Fibroblast of skin of left quadriceps (primary cell): ENCODE measurements at regions not wholly inside any gene's neighbourhood (a gene's known extent, or its start where the extent isn't known, plus 50 kb on each side); places are given as distances from the start of the nearest gene placed in this dataset.

Source experiments
- DNase-seq, 2 experiments: peaks; one replicate each; pipeline ENCODE4 v3.0.0-alpha.2; 2013; ENCODE audit warnings: low read depth in 2 of 2

DNA sequence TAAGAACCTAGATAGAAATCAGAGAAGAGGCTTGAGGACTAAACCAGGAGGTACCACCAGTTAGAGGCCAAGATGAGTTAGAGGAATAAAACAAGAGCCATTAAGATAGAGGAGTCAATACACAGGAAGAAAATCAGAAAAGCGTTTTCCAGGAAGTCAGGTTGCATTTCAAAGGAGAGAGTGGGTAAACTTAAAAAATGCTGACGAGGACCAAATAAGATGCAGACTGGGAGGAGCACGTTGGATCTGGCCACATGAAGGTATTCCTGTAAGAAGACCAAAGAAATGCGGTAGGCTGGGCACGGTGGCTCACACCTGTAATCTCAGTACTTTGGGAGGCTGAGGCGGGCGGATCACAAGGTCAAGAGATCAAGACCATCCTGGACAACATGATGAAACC is 533.1 kb upstream of the TENM3 start:
- DNase-seq, result no peak

DNA sequence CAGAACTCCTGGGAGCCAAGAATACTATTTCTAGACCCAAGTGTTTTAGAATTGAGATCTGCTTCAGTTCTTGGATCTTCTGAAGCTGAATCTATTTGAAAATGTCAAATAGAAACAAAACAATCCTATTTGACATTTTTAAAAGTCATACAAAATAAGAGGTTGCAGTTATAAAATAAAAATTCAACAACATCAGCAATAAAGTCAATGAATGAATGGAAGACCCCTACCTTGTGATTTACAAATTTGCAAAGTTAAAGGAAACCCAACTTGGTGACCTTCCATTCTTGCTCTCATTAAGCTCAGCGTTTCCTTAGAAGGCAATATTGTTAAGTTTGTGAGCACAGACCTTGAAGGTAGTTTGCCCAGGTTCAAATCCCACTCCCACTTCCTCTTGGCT is 531.8 kb upstream of the TENM3 start:
- no peak for DNase-seq

DNA sequence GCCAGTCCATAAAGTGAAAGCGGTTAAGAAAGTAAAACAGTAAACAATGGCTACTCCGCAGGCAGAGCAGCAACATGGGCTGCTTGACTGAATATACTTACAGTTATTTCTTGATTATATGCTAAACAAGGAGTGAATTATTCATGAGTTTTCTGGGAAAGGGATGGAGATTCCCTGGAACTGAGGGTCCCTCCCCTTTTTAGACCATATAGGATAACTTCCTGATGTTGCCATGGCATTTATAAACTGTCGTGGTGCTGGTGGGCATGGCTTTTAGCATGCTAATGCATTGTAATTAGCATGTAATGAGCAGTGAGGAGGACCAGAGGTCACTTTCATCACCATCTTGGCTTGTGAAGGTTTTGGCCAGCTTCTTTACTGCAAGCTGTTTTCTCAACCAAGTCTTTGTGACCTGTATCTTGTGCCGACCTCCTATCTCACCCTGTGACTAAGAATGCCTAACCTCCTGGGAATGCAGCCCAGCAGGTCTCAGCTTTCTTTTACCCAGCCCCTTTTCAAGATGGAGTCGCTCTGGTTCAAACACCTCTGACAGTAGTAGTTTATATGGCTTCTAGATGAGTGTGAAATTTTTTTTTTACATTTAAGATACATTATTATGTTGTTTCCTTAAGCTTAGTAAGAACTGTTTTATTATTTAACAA is 514.8 kb upstream of the TENM3 start:
- DNase-seq, result no peak

DNA sequence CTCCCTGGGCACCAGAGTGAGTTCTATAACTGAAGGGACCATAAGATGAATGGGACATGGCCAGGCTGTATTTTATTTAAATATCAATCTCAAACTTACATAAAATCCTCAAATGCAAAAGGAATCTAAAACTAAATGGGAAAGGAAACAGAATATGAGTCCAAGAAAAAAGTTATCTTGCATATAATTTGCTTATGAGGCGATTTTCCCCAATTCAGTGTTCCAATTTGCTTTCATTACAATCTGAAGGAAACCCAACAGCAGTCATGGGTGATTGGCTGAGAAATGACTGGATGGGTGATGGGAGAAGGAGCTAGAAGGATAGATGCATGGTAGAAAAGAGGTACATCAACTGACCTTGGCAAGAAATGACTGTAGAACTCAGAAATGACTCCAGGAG is 511.3 kb upstream of the TENM3 start:
- no peak for DNase-seq

DNA sequence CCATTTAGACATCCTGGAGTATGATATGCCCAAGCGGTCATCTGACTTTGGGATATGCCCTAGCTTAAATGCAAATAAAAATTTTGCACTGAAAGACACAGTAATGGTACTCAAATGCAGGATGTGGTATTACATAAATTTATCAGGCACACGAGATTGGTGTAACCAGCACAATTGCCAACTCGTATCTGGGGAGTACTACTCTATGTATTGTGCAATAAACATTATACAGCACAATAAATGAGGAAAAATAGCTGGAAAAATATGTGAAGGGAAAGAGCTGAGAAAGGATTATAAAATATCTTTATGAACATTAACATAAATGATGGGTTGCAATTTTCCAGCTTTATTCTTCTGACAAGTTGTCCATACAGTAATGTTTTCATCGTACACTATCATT is 505.5 kb upstream of the TENM3 start:
- no peak for DNase-seq

DNA sequence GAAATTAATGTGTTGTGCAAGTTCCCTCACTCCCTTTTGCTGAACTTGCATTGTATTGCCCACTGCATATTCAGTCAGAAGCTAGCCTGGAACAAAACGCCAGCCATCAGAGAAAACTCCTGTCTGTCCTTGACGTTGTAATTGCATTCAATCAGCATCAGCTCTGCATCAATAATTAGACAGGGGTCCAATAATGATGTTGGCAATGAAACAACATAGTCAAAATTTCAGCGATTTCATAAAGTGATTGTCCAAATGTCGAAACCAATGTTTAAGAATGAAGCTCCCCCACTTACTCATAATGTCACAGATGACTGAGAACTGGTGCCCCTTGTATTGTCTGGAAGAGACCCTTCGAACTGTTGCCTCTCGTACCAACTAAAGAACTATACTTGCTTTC is 504.2 kb upstream of the TENM3 start:
- no peak for DNase-seq

DNA sequence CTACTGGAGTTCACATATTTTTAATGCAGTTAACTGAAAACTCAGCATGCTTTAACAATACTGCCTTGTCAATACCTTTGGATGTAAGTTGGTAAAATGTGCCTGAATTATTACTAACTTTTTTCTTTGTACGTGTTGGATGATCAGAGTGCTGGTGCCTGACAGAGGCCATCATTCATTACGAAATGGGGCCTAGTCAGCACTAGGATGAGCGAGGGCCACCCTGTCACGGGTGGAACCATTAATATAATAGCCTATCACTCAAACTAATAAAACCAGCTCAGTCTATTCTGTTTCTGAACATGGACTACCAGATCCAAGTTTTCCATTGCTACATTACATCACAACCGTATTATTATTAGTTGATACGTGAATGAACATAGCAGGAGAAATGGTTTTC is 501.7 kb upstream of the TENM3 start:
- DNase-seq, result no peak

DNA sequence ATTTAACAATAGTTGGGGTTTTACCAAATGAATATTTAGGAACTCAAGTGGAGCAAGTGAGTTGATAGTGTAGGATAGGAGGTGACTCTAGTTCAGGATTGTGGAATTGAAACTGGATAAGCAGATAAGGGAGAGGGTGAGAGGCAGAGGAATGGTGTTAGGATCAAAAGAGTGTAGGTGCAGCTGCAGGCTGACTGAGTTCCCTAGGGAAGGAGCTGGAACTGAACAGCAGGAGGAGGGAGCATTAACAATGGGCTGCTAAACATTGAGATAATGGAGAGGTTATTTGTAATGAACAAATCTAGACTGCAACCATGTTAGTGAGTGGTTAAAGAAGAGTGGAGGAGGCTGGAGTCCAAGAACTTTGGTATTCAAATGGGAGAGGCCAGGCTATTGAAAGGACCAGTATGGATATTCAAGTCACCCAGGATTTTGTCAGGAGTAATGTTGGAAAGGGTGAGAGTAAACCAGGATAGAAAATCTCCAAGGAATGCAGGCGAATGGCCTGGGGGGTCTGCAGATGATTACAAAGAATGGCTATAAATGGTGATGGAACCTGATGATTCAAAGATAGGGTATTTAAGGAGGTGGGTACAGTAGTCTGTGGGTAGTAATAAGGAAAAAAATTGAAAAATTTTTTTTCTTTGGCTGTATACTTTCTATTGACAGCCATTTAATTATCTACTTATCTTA is 497.1 kb upstream of the TENM3 start:
- DNase-seq, result peak; percentile 15

DNA sequence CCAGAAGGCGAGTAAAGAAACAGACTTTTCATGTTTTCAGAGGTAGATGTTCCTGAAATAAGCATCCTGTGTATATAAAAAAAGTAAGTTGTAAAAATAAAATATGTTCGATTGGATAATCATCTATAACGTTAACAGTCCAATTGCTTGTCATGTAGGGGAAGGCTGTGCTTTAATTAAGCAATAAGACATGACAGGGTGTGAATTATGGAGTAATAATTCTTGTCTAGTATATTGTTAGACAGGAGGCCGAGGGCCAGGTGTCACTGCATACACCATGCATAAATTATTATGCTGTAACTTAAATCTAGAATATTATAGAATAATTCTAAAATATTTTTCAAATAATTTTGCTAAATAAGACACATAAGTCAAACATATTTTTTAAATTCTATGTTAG is 494.6 kb upstream of the TENM3 start:
- DNase-seq, result no peak

DNA sequence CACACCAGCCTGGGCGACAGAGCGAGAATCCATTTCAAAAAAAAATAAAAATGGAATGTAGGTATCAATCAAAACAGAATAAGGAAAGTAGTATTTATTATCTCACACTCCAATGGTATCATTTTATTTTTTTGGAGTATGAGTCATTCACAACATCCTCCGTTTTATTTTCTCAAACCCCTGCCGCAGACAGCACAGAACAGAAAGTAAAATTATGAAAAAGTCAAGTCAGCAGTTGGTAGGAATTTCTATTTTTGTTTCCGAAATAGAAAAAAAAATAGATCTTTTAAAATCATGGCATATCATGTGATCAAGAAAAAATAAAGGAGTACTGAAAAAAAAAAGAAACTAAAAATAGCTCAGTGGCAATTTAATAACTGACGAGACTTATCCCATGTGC is 490.7 kb upstream of the TENM3 start:
- no peak for DNase-seq

DNA sequence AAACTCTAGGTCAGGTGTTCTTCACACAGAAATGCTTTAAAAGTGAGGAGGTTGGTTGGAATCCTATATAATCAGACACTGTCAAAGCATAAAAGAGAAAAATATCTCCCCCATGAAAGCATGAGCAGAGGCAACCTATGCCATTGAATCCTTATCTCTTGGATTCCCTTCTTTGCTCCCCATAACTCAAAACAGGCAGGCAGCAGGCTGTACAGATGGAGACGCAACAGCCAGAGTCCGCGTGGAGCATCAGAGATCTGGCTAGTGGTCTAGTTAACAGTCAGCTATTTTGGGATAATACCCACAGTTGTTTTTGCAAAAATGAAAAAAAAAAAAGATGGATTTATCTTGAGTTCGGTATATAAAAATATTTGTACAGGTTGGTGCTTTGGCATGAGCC is 490.0 kb upstream of the TENM3 start:
- no peak for DNase-seq

DNA sequence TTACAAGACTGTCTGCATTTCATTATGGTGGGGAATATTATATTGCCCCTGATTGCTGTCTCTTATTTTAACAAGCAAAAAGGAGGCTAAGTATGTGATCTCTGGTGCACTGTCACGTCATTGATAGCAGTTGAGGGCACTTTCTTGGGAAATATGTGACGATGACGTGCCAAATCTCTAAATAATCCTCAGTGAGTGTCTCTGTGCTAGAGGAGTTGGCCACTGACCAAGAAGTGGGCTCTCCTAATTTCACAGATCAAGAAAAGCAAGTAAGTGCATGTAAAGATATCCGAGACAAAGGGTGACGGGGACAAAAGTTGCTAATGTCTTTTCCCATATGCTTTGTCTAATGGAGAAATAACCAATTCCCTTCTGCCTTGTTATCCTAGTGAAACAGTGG is 487.4 kb upstream of the TENM3 start:
- no peak for DNase-seq

DNA sequence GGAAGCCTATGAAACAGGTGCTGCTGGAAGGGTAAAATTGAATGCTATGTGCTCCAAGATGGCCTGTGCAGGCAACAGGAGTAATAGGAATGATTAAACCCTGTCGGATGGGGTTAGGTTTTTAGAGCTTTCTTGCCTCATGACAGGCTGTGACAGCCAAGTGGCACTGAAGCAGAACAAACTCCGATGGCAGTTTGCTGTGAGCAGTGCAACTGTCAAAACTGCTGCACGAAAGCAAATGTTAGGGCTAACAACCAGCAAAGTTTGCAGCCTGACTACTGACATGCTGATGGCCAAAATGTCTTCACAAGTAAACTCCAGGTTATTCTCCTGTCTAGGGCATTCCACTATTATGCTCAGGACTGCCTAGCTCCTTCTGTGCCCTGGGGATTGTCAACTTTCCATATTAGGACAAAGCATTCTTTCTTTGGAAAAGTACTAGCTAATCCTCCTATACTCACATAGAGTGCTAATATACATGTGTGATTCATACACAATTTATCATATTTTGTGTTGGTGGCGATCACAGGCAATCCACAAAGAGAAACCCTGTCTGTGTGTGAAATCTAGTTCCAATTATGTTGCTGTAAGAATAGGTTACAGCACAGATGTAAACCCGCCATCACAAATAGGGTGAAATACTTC is 486.6 kb upstream of the TENM3 start:
- no peak for DNase-seq

DNA sequence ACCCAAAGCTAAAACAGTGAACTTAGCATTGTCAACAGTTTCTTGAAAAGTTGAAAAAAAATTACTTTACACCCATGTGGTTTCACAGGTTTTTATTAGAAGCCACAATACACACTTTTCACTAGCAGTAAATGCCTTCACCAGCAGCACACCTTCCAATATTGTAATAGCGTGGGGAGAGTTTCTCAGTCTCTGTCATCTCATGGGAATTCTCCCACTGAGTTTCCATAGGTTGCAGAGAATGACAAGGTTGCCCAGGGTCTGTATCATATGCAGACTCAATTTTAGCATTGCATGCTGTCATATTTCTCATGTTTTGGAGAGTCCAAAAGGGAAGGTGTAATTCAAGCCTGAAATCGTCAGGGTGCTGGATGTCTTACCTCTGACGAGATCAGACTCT is 486.1 kb upstream of the TENM3 start:
- no peak for DNase-seq

DNA sequence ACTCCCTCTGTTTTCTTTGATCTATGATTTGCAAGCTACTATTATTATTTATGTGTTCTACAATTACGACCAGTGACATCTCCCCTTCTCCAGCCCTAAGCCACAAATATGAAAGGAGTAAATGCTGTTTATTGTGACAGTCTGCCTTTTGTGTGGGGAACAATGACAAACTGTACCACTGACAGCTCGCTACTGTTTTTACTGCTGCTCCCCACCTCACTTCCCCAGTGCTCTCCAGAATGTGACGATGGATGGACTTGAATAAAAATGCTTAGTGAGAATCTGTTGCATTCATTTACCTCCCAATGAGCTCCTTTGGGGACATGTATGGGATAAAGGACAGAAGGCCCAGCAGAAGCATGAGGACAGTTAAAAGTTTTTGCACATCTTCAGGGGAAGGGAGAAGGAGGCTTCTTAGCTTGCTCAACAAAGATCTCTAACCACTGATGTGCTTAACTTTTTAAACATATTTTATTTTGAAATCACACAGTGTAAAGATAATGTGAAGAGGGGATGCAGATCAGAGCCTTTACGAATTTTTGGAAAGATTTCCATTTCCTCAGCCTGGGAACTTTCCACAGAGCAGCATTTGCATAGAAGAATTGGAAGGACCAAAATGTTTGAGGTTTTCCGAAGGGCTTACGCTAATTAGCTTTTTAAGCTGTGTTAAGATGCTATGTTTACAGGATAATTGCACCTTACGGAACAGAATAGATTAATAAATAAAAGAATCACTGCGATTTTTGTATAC is 485.1 kb upstream of the TENM3 start:
- no peak for DNase-seq

DNA sequence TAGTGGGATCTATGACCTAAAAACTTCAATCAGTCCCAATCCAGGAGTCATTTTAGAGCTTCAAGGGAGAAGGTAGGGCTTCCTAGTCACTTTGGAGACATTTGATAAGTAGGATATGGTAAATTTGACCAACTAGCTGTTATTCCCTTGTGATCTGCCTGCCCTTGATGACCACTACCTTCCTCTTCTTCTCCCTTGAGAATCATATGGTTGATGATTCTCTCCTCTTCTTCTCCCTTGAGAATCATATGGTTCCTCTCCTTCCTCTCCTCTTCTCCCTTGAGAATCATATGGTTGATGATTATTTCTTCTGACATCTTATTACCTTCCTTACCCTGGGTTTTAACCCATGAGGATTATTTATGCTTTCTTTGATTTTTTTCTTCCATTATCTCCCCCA is 482.6 kb upstream of the TENM3 start:
- no peak for DNase-seq

DNA sequence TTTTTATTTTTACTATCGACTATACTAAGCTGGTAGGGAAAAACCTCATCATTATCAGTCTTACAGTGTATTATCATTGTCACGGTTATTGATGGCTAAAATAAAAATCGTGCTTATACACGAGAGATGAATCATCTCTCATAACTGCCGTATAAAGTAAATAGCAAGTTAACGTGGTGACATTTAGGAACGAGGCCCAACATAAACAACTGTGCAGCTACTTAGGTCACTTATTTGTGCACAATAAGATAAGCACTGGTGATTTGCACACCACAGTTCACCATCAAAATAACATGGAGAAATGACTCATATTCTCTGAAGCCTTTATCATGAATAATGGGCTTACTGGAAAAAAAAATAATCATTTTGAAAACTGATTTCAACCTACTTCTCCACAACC is 482.0 kb upstream of the TENM3 start:
- no peak for DNase-seq

DNA sequence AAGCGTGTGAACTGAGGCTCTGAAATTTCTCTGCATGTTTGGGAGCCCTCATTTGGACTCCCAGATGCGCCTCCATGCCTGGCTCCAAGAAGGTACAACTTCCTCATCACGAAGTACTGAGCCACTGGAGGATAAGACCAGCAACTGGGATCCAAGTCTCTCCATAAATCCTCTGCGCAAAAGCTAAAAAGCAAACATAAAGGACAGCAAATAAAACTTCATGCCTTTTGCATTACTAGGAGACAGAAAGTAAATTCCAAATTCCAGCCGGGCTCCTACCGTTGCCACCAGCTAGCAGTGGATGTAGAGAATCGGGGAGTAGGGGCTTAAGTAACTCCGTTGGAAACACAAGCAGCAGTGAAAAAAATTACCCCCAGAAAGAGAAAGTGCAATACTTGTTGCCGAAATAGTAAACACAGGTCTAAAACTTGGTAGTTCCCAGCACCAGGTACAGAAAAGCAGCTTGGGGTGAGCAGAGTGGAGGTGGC is 477.1 kb upstream of the TENM3 start:
- no peak for DNase-seq

DNA sequence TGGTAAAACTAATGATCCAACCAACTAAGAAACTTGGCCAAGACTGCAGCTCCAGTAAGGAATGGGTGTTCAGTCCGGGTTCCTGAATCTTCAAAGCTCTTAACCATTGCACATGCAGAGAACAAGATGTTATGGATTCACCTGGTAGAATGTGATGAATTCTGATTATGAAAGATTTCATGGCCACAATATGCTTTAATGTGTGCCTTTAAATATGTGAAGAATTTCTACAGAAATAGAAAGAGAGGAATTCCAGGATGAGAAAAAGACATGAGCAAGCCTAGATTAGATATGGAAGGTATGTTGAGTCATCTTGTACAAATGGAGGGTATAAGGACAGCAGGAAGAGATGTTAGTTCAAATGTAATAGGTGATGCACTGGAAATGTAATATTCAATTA is 472.2 kb upstream of the TENM3 start:
- no peak for DNase-seq

DNA sequence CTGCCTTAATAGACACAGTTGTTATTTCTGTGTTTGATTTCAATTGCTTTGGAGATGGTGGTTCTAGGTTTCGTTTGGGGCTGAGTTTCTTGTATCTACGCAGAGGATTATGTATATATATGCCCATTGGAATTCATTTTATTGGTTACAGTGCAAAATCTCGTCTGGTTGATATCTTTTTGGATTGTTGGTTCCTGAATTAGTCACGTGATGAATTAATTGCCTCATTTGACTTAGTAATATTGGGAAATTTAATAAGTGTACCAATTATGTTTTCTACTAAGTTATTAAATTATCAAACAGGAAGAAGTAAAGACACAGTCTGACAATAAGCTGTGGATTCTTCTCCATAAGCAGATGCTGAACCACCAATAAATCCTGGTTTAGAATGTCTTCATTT is 467.9 kb upstream of the TENM3 start:
- DNase-seq, result no peak

DNA sequence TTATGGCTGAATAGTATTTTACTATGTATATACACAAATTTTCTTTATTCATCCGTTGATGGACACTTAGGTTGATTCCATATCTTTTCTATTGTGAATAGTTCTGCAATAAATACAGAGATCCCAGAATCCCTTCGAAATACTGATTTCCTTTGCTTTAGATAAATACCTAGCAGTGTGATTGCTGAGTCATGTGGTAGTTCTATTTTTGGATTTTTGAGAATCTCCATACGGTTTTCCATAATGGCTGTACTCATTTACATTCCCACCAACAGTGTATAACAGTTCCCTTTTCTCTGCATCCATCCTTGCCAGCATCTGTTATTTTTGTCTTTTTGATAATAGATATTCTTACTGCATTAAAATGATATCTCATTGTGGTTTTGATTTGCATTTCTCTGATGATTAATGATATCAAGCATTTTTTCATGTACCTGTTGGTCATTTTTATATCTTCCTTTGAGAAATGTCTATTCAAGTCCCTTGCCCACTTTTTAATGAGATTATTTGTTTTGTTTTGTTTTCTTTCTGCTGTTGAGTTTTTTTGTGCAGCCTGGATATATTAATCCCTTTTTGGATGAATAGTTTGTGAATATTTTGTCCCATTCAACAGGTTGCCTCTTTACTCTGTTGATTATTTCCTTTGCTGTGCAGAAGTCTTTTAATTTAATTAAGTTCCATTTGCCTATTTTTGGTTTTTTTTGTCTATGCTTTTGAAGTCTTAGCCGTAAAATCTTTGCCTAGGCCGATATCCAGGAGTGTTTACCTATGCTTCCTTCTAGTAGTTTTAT is 466.7 kb upstream of the TENM3 start:
- no peak for DNase-seq

DNA sequence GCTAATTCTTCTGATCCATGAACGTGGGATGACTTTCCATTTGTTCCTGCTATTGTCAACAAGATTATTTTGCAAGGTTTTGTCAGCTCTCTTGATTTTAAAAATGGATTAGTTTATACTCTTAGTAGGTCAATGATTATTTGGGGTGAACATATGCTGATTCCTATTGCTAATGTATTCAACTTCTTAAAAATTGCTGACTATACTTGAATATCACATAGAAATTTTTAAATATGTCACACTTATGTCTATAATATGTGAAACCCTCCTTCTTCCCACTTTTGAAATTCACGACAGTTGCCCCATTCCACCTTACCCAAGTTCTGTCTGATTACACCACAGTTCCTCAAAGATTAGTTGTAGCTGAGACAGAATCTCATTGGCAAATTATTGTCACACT is 465.7 kb upstream of the TENM3 start:
- no peak for DNase-seq
